Kidney (tissue), 13 donors: ENCODE measurements at regions not wholly inside any gene's neighbourhood (a gene's known extent, or its start where the extent isn't known, plus 50 kb on each side); places are given as distances from the start of the nearest gene placed in this dataset.

ENCODE experiments used
- DNase-seq, 5 donors: peaks; one replicate each; pipeline ENCODE4 v3.0.0-alpha.2; 2013 to 2020
- FAIRE-seq: peaks from 2 replicates; lab custom pipeline; 2012; peaks lifted over from hg19 to GRCh38; lab: Jason Lieb, UNC
- H3K27ac ChIP-seq, 2 donors: one replicate each; pipeline ENCODE4 v1.7.0; 2013; ENCODE audit warnings: low read depth in 2 of 2, low read length in 2 of 2, inconsistent platforms in 1 of 2
- H3K27me3 ChIP-seq: one replicate; pipeline ENCODE4 v1.7.1; 2013; ENCODE audit warnings: low read length, inconsistent platforms; ENCODE audit not compliant: control insufficient read depth, insufficient read depth
- H3K36me3 ChIP-seq, 3 donors: one replicate each; pipeline versions ENCODE4 v1.7.0 to v1.7.1; 2013; ENCODE audit warnings: low read length in 3 of 3, control low read depth in 1 of 3, inconsistent platforms in 1 of 3; ENCODE audit not compliant: insufficient read depth in 3 of 3, control insufficient read depth in 2 of 3
- H3K4me1 ChIP-seq, 3 donors: one replicate each; pipeline versions ENCODE4 v1.7.0 to v1.7.1; 2013; ENCODE audit warnings: low read length in 3 of 3, inconsistent platforms in 1 of 3, low read depth in 1 of 3; ENCODE audit not compliant: control insufficient read depth in 2 of 3, insufficient read depth in 2 of 3
- H3K4me3 ChIP-seq, 3 donors: one replicate each; pipeline versions ENCODE4 v1.7.0 to v1.8.1; 2013; ENCODE audit warnings: low read length in 3 of 3, control low read depth in 1 of 3, inconsistent platforms in 1 of 3
- H3K9ac ChIP-seq, 3 donors: one replicate each; pipeline versions ENCODE4 v1.7.0 to v1.7.1; 2013; ENCODE audit warnings: low read length in 3 of 3, control low read depth in 1 of 3, inconsistent platforms in 1 of 3
- H3K9me3 ChIP-seq, 3 donors: one replicate each; pipeline versions ENCODE4 v1.7.0 to v1.7.1; 2013; ENCODE audit warnings: low read length in 3 of 3, control low read depth in 1 of 3, inconsistent platforms in 1 of 3; ENCODE audit not compliant: control insufficient read depth in 2 of 3, insufficient read depth in 1 of 3
- intact Hi-C: fragments of 100-400 bp; cut with DNase I; formaldehyde crosslinking; loops from one replicate; pipeline ENCODE4 v1.11.1; 2022
- TF ChIP-seq, protein P1 (sequence below): IDR thresholded peaks from 3 replicates; pipeline ENCODE4 v1.5.1; 2012; ENCODE audit warnings: mild to moderate bottlenecking, moderate library complexity, borderline replicate concordance; ENCODE audit not compliant: insufficient read depth; ENCODE audit errors: extremely low read depth
- donor health status: control.
- donor health status: control.
- donor health status: control.
- donor health status: control.
- donor health status: control.
- donor health status: DM: yes; HTN: yes; CAD: no.
- donor health status: Normal renal cell carcinoma (clear cell type).

DNA sequence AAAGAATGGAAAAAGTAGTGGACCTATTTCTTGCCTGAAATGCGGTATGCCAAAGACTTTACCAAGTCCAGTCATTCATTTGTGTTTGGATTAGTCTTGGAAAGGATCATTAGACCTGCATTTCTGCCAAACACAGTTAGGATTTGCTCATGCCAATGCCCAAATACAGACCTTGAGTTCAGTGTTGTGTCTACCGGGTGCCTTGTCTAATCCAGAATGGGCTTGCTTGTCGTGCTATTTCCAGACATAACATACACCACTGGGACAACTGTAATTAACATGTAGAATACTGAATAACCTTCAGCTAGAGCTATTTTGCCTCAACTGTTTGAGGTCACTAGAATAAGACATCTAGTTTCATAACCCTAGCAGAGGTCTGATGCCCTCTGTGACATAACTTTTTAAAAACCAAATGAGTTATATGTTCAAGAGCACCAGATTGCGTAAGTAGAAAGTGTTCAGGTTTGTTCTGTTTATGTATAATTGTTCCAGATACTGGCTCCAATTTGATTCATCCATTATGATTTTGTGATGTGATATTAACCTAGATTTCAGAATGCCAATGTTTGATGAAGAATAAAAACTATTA, 145.3 kb upstream of the DPH6 start:
- no peak for DNase-seq
- intact Hi-C loops, result no loop called here
- no peak overlapping the region for H3K4me3 ChIP-seq
- TF ChIP-seq, protein P1, sequence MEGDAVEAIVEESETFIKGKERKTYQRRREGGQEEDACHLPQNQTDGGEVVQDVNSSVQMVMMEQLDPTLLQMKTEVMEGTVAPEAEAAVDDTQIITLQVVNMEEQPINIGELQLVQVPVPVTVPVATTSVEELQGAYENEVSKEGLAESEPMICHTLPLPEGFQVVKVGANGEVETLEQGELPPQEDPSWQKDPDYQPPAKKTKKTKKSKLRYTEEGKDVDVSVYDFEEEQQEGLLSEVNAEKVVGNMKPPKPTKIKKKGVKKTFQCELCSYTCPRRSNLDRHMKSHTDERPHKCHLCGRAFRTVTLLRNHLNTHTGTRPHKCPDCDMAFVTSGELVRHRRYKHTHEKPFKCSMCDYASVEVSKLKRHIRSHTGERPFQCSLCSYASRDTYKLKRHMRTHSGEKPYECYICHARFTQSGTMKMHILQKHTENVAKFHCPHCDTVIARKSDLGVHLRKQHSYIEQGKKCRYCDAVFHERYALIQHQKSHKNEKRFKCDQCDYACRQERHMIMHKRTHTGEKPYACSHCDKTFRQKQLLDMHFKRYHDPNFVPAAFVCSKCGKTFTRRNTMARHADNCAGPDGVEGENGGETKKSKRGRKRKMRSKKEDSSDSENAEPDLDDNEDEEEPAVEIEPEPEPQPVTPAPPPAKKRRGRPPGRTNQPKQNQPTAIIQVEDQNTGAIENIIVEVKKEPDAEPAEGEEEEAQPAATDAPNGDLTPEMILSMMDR, result no peak
- H3K9ac ChIP-seq, result no peak overlapping the region
- FAIRE-seq, result no peak
- no peaks in the 10 kb centered on the region for H3K36me3 ChIP-seq
- H3K27me3 ChIP-seq, result no peaks in the 10 kb centered on the region
- no peaks in the 10 kb centered on the region for H3K9me3 ChIP-seq
- H3K27ac ChIP-seq, result peak overlapping the region in 1 of 2 donors; percentile 13
- peaks cover 0 to 11% (median 7%) of the 10 kb centered on the region in 3 donors for H3K4me1 ChIP-seq

DNA sequence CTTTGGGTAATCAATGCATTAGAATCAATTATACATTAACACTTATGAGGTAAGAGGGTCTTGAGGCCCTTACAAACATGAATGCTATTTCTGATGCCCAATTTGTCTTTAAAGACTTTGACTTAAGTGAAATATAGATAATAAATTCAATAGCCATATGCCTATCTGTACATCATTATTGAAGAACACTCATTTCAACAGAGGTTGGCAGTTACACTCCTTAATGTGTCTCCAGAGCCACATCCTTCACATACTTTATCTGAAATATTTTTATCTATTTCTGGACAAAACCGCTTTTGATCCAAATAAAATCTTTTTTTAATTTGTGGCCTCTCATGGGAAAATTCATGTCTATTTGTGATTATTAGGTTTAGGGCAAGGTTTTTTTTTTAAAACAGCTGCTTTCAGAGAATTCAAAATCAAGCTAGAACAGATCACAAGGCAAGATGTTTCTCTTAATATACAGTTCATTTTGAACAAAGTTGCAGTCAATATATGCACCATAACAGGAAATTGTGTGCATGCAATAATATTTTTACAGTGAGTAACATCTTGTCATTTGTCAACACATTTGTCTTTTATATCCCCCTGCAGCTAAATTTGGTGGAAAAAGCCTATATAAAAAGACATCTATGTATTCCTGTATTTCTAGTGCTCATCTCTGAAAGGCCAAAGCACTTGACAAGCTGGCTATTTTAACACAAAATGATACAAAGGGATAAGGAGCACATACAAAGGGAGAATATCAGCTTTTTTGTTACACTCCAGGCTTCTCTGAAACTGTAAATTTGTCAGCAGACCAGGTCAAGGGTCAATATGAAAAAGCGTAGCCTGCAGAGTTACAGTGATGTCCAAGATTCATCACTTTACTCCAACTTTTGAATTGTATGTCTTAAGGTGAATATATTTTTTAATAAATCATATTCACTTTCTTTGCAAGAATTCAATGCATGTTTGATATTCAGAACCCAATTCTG, 146.2 kb upstream of the DPH6 start:
- H3K27me3 ChIP-seq, result no peaks in the 10 kb centered on the region
- H3K36me3 ChIP-seq, result no peaks in the 10 kb centered on the region
- peaks cover 0 to 11% (median 7%) of the 10 kb centered on the region in 3 donors for H3K4me1 ChIP-seq
- TF ChIP-seq, protein P1, result no peak
- H3K9ac ChIP-seq, result no peak overlapping the region
- no peak overlapping the region for H3K27ac ChIP-seq
- no peak for DNase-seq
- H3K9me3 ChIP-seq, result no peaks in the 10 kb centered on the region
- intact Hi-C loops, result no loop called here
- no peak for FAIRE-seq
- H3K4me3 ChIP-seq, result no peak overlapping the region

DNA sequence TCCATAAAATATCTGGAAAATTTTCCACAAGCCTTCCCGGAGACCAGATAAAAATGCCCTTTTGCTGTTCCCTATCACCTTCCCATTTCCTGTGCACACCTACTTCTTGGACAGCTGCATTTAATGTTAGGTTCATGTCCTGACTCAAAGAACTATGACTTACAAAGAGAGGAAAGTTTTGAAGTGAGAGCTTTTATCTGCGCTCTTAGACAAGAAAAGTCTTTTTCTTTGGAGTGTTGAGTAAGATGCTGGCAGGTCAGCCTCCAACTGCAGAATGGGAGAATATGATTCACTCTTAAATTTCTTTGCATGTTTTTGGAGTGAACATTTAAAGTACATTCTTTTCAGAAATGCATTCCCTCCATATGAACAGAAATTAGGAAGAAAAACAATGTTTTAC, 147.3 kb upstream of the DPH6 start:
- Histone ChIP-seq H3K4me3 (no peak overlapping the region), H3K4me1 (peaks cover 3 to 11% (median 7%) of the 10 kb centered on the region in 3 donors), H3K36me3 (no peaks in the 10 kb centered on the region), H3K27ac (no peak overlapping the region), H3K9ac (no peak overlapping the region), H3K27me3 (no peaks in the 10 kb centered on the region), H3K9me3 (no peaks in the 10 kb centered on the region)
- DNase-seq (no peak), FAIRE-seq (no peak)
- intact Hi-C loops, result no loop called here
- TF ChIP-seq, protein P1, result no peak
